ENCODE measurements at regions not wholly inside any gene's neighbourhood (a gene's known extent, or its start where the extent isn't known, plus 50 kb on each side); places are given as distances from the start of the nearest gene placed in this dataset.

- peak overlapping the region; percentile 25 to 44; a peak in 1 of 4 replicates for H3K4me2 ChIP-seq (ENCODE audit: insufficient read depth in 1 of 2, low read depth in 2 of 2, low read length in 2 of 2)
- peak overlapping the region; percentile 92; the same call in 1 of the 2 replicates for H2BK5ac ChIP-seq (ENCODE audit: low read depth, low read length)
- H3K18ac ChIP-seq (ENCODE audit: extremely low read depth, low read length) = peak overlapping the region; percentile 88; the same call in 1 of the 2 replicates
- H2BK20ac ChIP-seq (ENCODE audit: low read length) = peak overlapping the region; percentile 63; the same call in 1 of the 2 replicates
- no peak overlapping the region for H2AK5ac ChIP-seq (ENCODE audit: low read depth, low read length)
- 69% methylated on average over 6 of the region's 6 CpGs; no CpG with 5 or more reads in 1 of the 2 experiments for WGBS, 2 experiments (ENCODE audit: extremely low coverage in 1 of 2, insufficient coverage in 1 of 2, insufficient read length in 1 of 2, insufficient replicate concordance in 2 of 2, low coverage in 1 of 2, low lambda C conversion rate in 2 of 2, missing lambda C conversion rate in 1 of 2)
- no peaks in the 10 kb centered on the region for H3K23me2 ChIP-seq (ENCODE audit: low read depth, low read length)
- H4K8ac ChIP-seq (ENCODE audit: extremely low read depth, insufficient read depth, low read length) = no peak overlapping the region
- H3K79me1 ChIP-seq (ENCODE audit: low read depth, low read length) = no peaks in the 10 kb centered on the region
- H2BK120ac ChIP-seq (replicated peaks; ENCODE audit: low read depth, low read length) = peak overlapping the region; percentile 71
- CTCF ChIA-PET (ENCODE audit: partially characterized antibody) = interaction anchor here (0.6 to 5.3 kb wide), 14 partner anchors 8 to 545 kb away, joined by 3 to 30 read pairs (median 4); no protein-coding TSS in a partner anchor
- no peak overlapping the region for H3K14ac ChIP-seq (ENCODE audit: insufficient read length)
- no peak overlapping the region for H2BK15ac ChIP-seq (ENCODE audit: low read length)
- H2AFZ ChIP-seq (ENCODE audit: low read length) = no peak overlapping the region
- peak overlapping the region; percentile 73; the same call in 1 of the 2 replicates for H2BK12ac ChIP-seq (ENCODE audit: low read depth, low read length)
- no peak overlapping the region for H3K23ac ChIP-seq (ENCODE audit: insufficient read length)
- no peak overlapping the region for H3K9ac ChIP-seq (replicated peaks in 1 of 4; ENCODE audit: extremely low read depth in 1 of 4, low read depth in 3 of 4, low read length in 3 of 4)
- H3K79me2 ChIP-seq (ENCODE audit: control insufficient read depth in 1 of 2, insufficient read depth in 2 of 2, low read length in 2 of 2) = no peaks in the 10 kb centered on the region
- no peaks in the 10 kb centered on the region for H4K20me1 ChIP-seq (replicated peaks in 1 of 2; ENCODE audit: control insufficient read depth in 1 of 2, insufficient read depth in 2 of 2, low read length in 2 of 2)
- H3K56ac ChIP-seq (replicated peaks; ENCODE audit: insufficient read length, low read depth, low read length) = peak overlapping the region; percentile 59
- no peaks in the 10 kb centered on the region; a peak in 2 of 8 replicates for H3K36me3 ChIP-seq (ENCODE audit: control insufficient read depth in 2 of 4, insufficient read depth in 4 of 4, low read length in 3 of 4)
- H3K27me3 ChIP-seq (replicated peaks in 1 of 4; ENCODE audit: control insufficient read depth in 3 of 4, extremely low read depth in 1 of 4, insufficient read depth in 3 of 4, low read length in 3 of 4) = no peaks in the 10 kb centered on the region
- peaks cover 5 to 29% (median 15%) of the 10 kb centered on the region in 4 experiments for H3K4me1 ChIP-seq (replicated peaks in 1 of 4; ENCODE audit: control insufficient read depth in 3 of 4, insufficient read depth in 4 of 4, low read length in 3 of 4)
- H4K5ac ChIP-seq (ENCODE audit: insufficient read length, low read depth, low read length) = no peak overlapping the region
- FAIRE-seq = no peak
- POLR2A ChIA-PET (ENCODE audit: partially characterized antibody) = interaction anchor here (1.2 kb wide), 2 partner anchors 20 to 22 kb away, joined by 3 to 5 read pairs; no protein-coding TSS in a partner anchor
- no peak overlapping the region for H3K4me3 ChIP-seq (ENCODE audit: extremely low read depth in 1 of 4, insufficient read depth in 2 of 4, low read depth in 3 of 4, low read length in 4 of 4)
- H4K91ac ChIP-seq (replicated peaks; ENCODE audit: insufficient read length, low read length) = peak overlapping the region; percentile 22
- H3K27ac ChIP-seq (ENCODE audit: low read depth, low read length) = no peak overlapping the region; the same call in 1 of the 2 replicates
- DNase-seq (ENCODE audit: low read depth in 1 of 2, low spot score in 2 of 2) = no peak
- peak overlapping the region; percentile 79 for H3K4ac ChIP-seq (replicated peaks; ENCODE audit: insufficient read length, low read depth, low read length)
- peaks cover 2 to 3% of the 10 kb centered on the region in 2 experiments; a peak in 3 of 4 replicates for H3K9me3 ChIP-seq (ENCODE audit: insufficient read depth in 2 of 2, low read depth in 1 of 2, low read length in 1 of 2)
- no peak for TF ChIP-seq ASH2L (IDR thresholded peaks at IDR 0.05; ENCODE audit: low read length)
- no peak for TF ChIP-seq EGR1 (IDR thresholded peaks at IDR 0.05; ENCODE audit: borderline replicate concordance, low read depth, low read length)
- TF ChIP-seq CHD2 (IDR thresholded peaks at IDR 0.05; ENCODE audit: low read length) = no peak
- TF ChIP-seq JUN (IDR thresholded peaks at IDR 0.05; ENCODE audit: low read depth, low read length) = no peak
- no peak for TF ChIP-seq CTBP2 (IDR thresholded peaks at IDR 0.05; ENCODE audit: borderline replicate concordance, insufficient read depth, insufficient read length, low read length)
- no peak for TF ChIP-seq CHD1 (IDR thresholded peaks at IDR 0.05; ENCODE audit: low read depth, low read length)
- TF ChIP-seq SIX5 (IDR thresholded peaks at IDR 0.05; ENCODE audit: low read depth, low read length) = no peak
- TF ChIP-seq PHF8 (conservative IDR thresholded peaks at IDR 0.05; ENCODE audit: low read depth, low read length) = no peak
- no peak for TF ChIP-seq GTF2F1 (IDR thresholded peaks at IDR 0.05; ENCODE audit: borderline replicate concordance, low read depth, low read length)
- TF ChIP-seq SAP30 (IDR thresholded peaks at IDR 0.05; ENCODE audit: insufficient read depth, insufficient replicate concordance, low read length) = no peak
- TF ChIP-seq JUND (IDR thresholded peaks at IDR 0.05; ENCODE audit: low read length) = no peak
- TF ChIP-seq SRF (IDR thresholded peaks at IDR 0.05; ENCODE audit: low read depth, low read length) = no peak
- no peak for TF ChIP-seq MAX (IDR thresholded peaks at IDR 0.05)
Measured at GRCh38 chr2:39515897-39516346, 78.8 kb upstream of the MAP4K3 start.

Measured in H1 (cell line).